ENCODE measurements at regions not wholly inside any gene's neighbourhood (a gene's known extent, or its start where the extent isn't known, plus 50 kb on each side); places are given as distances from the start of the nearest gene placed in this dataset.
A peak's percentile ranks its signal among the peaks of the same experiment; 100 is the strongest.

- no peaks in the 10 kb centered on the region for H3K9me3 ChIP-seq (ENCODE audit: control insufficient read depth in 2 of 2, low read length in 2 of 2)
- H3K36me3 Mint-ChIP-seq, result no peaks in the 10 kb centered on the region
- H3K4me3 Mint-ChIP-seq, result no peak overlapping the region
These were observed 205.6 kb downstream of the TMEM182 start for GRCh38 chr2:102967451-102967850.

GRCh38 chr2:102968375-102968774 lies 206.5 kb downstream of the TMEM182 start:
- no peak for ATAC-seq (ENCODE audit: low read depth in 2 of 2)
- Histone ChIP-seq H3K9me3 (ENCODE audit: control insufficient read depth in 2 of 2, low read length in 2 of 2) (no peaks in the 10 kb centered on the region), H3K4me3 (ENCODE audit: low read depth, low read length) (no peak overlapping the region), H3K4me1 (ENCODE audit: control insufficient read depth, insufficient read depth, low read length, poor library complexity, severe bottlenecking) (no peaks in the 10 kb centered on the region), H3K36me3 (ENCODE audit: control insufficient read depth, insufficient read depth, low read length) (no peaks in the 10 kb centered on the region), H3K27ac (ENCODE audit: insufficient read depth, low read length, poor library complexity, severe bottlenecking) (no peak overlapping the region), H3K27me3 (ENCODE audit: control insufficient read depth, insufficient read depth, low read length) (peaks cover 2% of the 10 kb centered on the region)
- Mint-ChIP-seq H3K27me3 (no peaks in the 10 kb centered on the region), H3K36me3 (no peaks in the 10 kb centered on the region), H3K27ac (no peak overlapping the region), H3K4me1 (no peaks in the 10 kb centered on the region), H3K4me3 (no peak overlapping the region), H3K9me3 (peaks cover 0 to 2% (median 0%) of the 10 kb centered on the region in 7 donors)
- no peak for DNase-seq

More at GRCh38 chr2:102967451-102967850, 205.6 kb downstream of the TMEM182 start:
- Mint-ChIP-seq H3K9me3 (peaks cover 0 to 4% (median 0%) of the 10 kb centered on the region in 7 donors), H3K27ac (no peak overlapping the region), H3K4me1 (no peaks in the 10 kb centered on the region), H3K27me3 (no peaks in the 10 kb centered on the region)
- H3K27me3 ChIP-seq (ENCODE audit: control insufficient read depth, insufficient read depth, low read length), result peaks cover 2% of the 10 kb centered on the region
- DNase-seq (no peak), ATAC-seq (ENCODE audit: low read depth in 2 of 2) (no peak)
- no peak overlapping the region for H3K27ac ChIP-seq (ENCODE audit: insufficient read depth, low read length, poor library complexity, severe bottlenecking)
- no peak overlapping the region for H3K4me3 ChIP-seq (ENCODE audit: low read depth, low read length)
- H3K4me1 ChIP-seq (ENCODE audit: control insufficient read depth, insufficient read depth, low read length, poor library complexity, severe bottlenecking), result no peaks in the 10 kb centered on the region
- no peaks in the 10 kb centered on the region for H3K36me3 ChIP-seq (ENCODE audit: control insufficient read depth, insufficient read depth, low read length)

- peaks cover 0 to 1% (median 0%) of the 10 kb centered on the region in 7 donors for H3K9me3 Mint-ChIP-seq
- H3K27me3 Mint-ChIP-seq, result no peaks in the 10 kb centered on the region
- Histone ChIP-seq H3K27me3 (ENCODE audit: control insufficient read depth, insufficient read depth, low read length) (peaks cover 2% of the 10 kb centered on the region), H3K36me3 (ENCODE audit: control insufficient read depth, insufficient read depth, low read length) (no peaks in the 10 kb centered on the region), H3K4me1 (ENCODE audit: control insufficient read depth, insufficient read depth, low read length, poor library complexity, severe bottlenecking) (no peaks in the 10 kb centered on the region), H3K27ac (ENCODE audit: insufficient read depth, low read length, poor library complexity, severe bottlenecking) (no peak overlapping the region), H3K4me3 (ENCODE audit: low read depth, low read length) (no peak overlapping the region), H3K9me3 (ENCODE audit: control insufficient read depth in 2 of 2, low read length in 2 of 2) (no peaks in the 10 kb centered on the region)
- no peaks in the 10 kb centered on the region for H3K36me3 Mint-ChIP-seq
- ATAC-seq (ENCODE audit: low read depth in 2 of 2) (no peak), DNase-seq (no peak)
- H3K27ac Mint-ChIP-seq, result no peak overlapping the region
- H3K4me1 Mint-ChIP-seq, result no peaks in the 10 kb centered on the region
- no peak overlapping the region for H3K4me3 Mint-ChIP-seq
These were observed 209.9 kb downstream of the TMEM182 start for GRCh38 chr2:102971701-102972100.

GRCh38 chr2:102975996-102976975 lies 214.5 kb downstream of the TMEM182 start:
- Mint-ChIP-seq H3K27ac (no peak overlapping the region), H3K9me3 (peaks cover 0 to 4% (median 0%) of the 10 kb centered on the region in 7 donors), H3K4me1 (no peaks in the 10 kb centered on the region), H3K4me3 (no peak overlapping the region), H3K27me3 (no peaks in the 10 kb centered on the region), H3K36me3 (no peaks in the 10 kb centered on the region)
- Histone ChIP-seq H3K27ac (ENCODE audit: insufficient read depth, low read length, poor library complexity, severe bottlenecking) (no peak overlapping the region), H3K27me3 (ENCODE audit: control insufficient read depth, insufficient read depth, low read length) (no peaks in the 10 kb centered on the region), H3K36me3 (ENCODE audit: control insufficient read depth, insufficient read depth, low read length) (no peaks in the 10 kb centered on the region), H3K4me1 (ENCODE audit: control insufficient read depth, insufficient read depth, low read length, poor library complexity, severe bottlenecking) (no peaks in the 10 kb centered on the region), H3K9me3 (ENCODE audit: control insufficient read depth in 2 of 2, low read length in 2 of 2) (no peaks in the 10 kb centered on the region), H3K4me3 (ENCODE audit: low read depth, low read length) (no peak overlapping the region)
- ATAC-seq (ENCODE audit: low read depth in 2 of 2) (no peak), DNase-seq (peak in 1 of 3 donors; percentile 6)

- no peak overlapping the region for H3K4me3 Mint-ChIP-seq
- H3K36me3 Mint-ChIP-seq, result no peaks in the 10 kb centered on the region
- no peak overlapping the region for H3K4me3 ChIP-seq (ENCODE audit: low read depth, low read length)
- ATAC-seq (ENCODE audit: low read depth in 2 of 2), result no peak
- no peaks in the 10 kb centered on the region for H3K4me1 ChIP-seq (ENCODE audit: control insufficient read depth, insufficient read depth, low read length, poor library complexity, severe bottlenecking)
- peaks cover 0 to 4% (median 0%) of the 10 kb centered on the region in 7 donors for H3K9me3 Mint-ChIP-seq
- no peak overlapping the region for H3K27ac Mint-ChIP-seq
- H3K9me3 ChIP-seq (ENCODE audit: control insufficient read depth in 2 of 2, low read length in 2 of 2), result no peaks in the 10 kb centered on the region
- H3K4me1 Mint-ChIP-seq, result no peaks in the 10 kb centered on the region
- no peaks in the 10 kb centered on the region for H3K36me3 ChIP-seq (ENCODE audit: control insufficient read depth, insufficient read depth, low read length)
- H3K27me3 ChIP-seq (ENCODE audit: control insufficient read depth, insufficient read depth, low read length), result no peaks in the 10 kb centered on the region
- H3K27ac ChIP-seq (ENCODE audit: insufficient read depth, low read length, poor library complexity, severe bottlenecking), result no peak overlapping the region
- DNase-seq, result no peak
- no peaks in the 10 kb centered on the region for H3K27me3 Mint-ChIP-seq
These were observed 215.7 kb downstream of the TMEM182 start for GRCh38 chr2:102977426-102978090.

- Mint-ChIP-seq H3K27me3 (no peaks in the 10 kb centered on the region), H3K4me3 (no peak overlapping the region), H3K27ac (no peak overlapping the region), H3K9me3 (peaks cover 0 to 4% (median 0%) of the 10 kb centered on the region in 7 donors), H3K36me3 (no peaks in the 10 kb centered on the region), H3K4me1 (no peaks in the 10 kb centered on the region)
- H3K9me3 ChIP-seq (ENCODE audit: control insufficient read depth in 2 of 2, low read length in 2 of 2), result no peaks in the 10 kb centered on the region
- no peaks in the 10 kb centered on the region for H3K36me3 ChIP-seq (ENCODE audit: control insufficient read depth, insufficient read depth, low read length)
- H3K27me3 ChIP-seq (ENCODE audit: control insufficient read depth, insufficient read depth, low read length), result no peaks in the 10 kb centered on the region
- H3K4me1 ChIP-seq (ENCODE audit: control insufficient read depth, insufficient read depth, low read length, poor library complexity, severe bottlenecking), result no peaks in the 10 kb centered on the region
- ATAC-seq (ENCODE audit: low read depth in 2 of 2), result no peak
- H3K27ac ChIP-seq (ENCODE audit: insufficient read depth, low read length, poor library complexity, severe bottlenecking), result no peak overlapping the region
- DNase-seq, result no peak
- no peak overlapping the region for H3K4me3 ChIP-seq (ENCODE audit: low read depth, low read length)
These were observed 216.3 kb downstream of the TMEM182 start for GRCh38 chr2:102978091-102978490.

GRCh38 chr2:102979429-102979828 lies 217.6 kb downstream of the TMEM182 start:
- no peak for ATAC-seq (ENCODE audit: low read depth in 2 of 2)
- Histone ChIP-seq H3K27me3 (ENCODE audit: control insufficient read depth, insufficient read depth, low read length) (no peaks in the 10 kb centered on the region), H3K4me1 (ENCODE audit: control insufficient read depth, insufficient read depth, low read length, poor library complexity, severe bottlenecking) (no peaks in the 10 kb centered on the region), H3K27ac (ENCODE audit: insufficient read depth, low read length, poor library complexity, severe bottlenecking) (no peak overlapping the region), H3K9me3 (ENCODE audit: control insufficient read depth in 2 of 2, low read length in 2 of 2) (no peaks in the 10 kb centered on the region), H3K4me3 (ENCODE audit: low read depth, low read length) (no peak overlapping the region), H3K36me3 (ENCODE audit: control insufficient read depth, insufficient read depth, low read length) (no peaks in the 10 kb centered on the region)
- no peak for DNase-seq
- no peak overlapping the region for H3K27ac Mint-ChIP-seq
- H3K27me3 Mint-ChIP-seq, result no peaks in the 10 kb centered on the region
- no peaks in the 10 kb centered on the region for H3K4me1 Mint-ChIP-seq
- peaks cover 0 to 4% (median 0%) of the 10 kb centered on the region in 7 donors for H3K9me3 Mint-ChIP-seq
- H3K36me3 Mint-ChIP-seq, result no peaks in the 10 kb centered on the region
- H3K4me3 Mint-ChIP-seq, result no peak overlapping the region
